ENCODE measurements at regions not wholly inside any gene's neighbourhood (a gene's known extent, or its start where the extent isn't known, plus 50 kb on each side); places are given as distances from the start of the nearest gene placed in this dataset.

DNA sequence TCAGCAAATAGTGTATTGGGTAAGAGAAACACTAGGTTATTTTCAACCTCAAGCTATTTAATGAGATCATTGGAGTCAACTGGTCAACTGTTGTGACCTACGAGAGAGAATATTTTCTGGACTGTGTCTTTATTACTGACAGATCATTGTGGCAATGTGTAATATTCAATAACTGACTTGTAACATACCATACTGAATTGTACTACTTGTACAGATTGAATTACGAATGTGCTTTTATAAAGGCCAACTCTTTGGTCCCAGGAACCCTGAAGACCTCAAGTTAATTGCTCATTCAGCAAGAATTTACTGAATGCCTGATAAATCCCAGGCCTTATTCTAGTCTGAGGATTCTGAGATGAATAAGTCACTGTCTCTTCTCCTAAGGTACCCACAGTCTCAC is 56.1 kb upstream of the CAMK1G start:
- DNase-seq (ENCODE audit: low spot score) (no peak), ATAC-seq (ENCODE audit: insufficient number of reproducible peaks, low FRiP score, low read depth) (no peak)
- Histone ChIP-seq H3K27me3 (replicated peaks; ENCODE audit: insufficient read depth) (no peaks in the 10 kb centered on the region), H3K27ac (no peak overlapping the region), H3K4me1 (ENCODE audit: control insufficient read depth in 1 of 2, low read depth in 2 of 2) (no peaks in the 10 kb centered on the region), H3K9me3 (no peaks in the 10 kb centered on the region), H3K36me3 (no peaks in the 10 kb centered on the region), H3K4me3 (no peak overlapping the region)
- no peak for TF ChIP-seq CTCF (IDR thresholded peaks at IDR 0.05)

GRCh38 chr1:209527993-209528717 is 55.4 kb upstream of the CAMK1G start:
- no peak for ATAC-seq (ENCODE audit: insufficient number of reproducible peaks, low FRiP score, low read depth)
- TF ChIP-seq CTCF (IDR thresholded peaks at IDR 0.05): no peak

DNA sequence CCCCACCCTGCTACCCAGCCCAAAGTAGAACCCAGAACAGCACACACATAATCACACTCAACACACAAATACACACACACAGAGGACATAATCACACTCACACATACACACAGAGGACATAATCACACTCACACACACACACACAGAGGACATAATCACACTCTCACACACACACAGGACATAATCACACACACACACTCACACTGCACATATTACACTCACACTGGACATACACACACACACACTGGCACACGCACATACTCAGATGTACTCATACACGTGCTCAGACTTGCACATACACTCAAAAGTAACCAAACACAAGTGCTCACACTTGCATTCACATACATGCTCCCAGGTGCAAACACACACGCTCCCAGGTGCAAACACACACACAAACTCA is 54.3 kb upstream of the CAMK1G start:
- no peak for DNase-seq (ENCODE audit: low spot score)
- no peak for ATAC-seq (ENCODE audit: insufficient number of reproducible peaks, low FRiP score, low read depth)
- TF ChIP-seq CTCF (IDR thresholded peaks at IDR 0.05): no peak
- H3K27ac ChIP-seq: no peak overlapping the region
- H3K27me3 ChIP-seq (replicated peaks; ENCODE audit: insufficient read depth): no peaks in the 10 kb centered on the region
- H3K9me3 ChIP-seq: no peaks in the 10 kb centered on the region
- no peaks in the 10 kb centered on the region for H3K36me3 ChIP-seq
- no peaks in the 10 kb centered on the region for H3K4me1 ChIP-seq (ENCODE audit: control insufficient read depth in 1 of 2, low read depth in 2 of 2)
- H3K4me3 ChIP-seq: no peak overlapping the region

More at GRCh38 chr1:209527993-209528717, 55.4 kb upstream of the CAMK1G start:
- Histone ChIP-seq H3K4me1 (ENCODE audit: control insufficient read depth in 1 of 2, low read depth in 2 of 2) (no peaks in the 10 kb centered on the region), H3K27me3 (replicated peaks; ENCODE audit: insufficient read depth) (no peaks in the 10 kb centered on the region), H3K36me3 (no peaks in the 10 kb centered on the region), H3K27ac (no peak overlapping the region), H3K4me3 (no peak overlapping the region), H3K9me3 (no peaks in the 10 kb centered on the region)
- no peak for DNase-seq (ENCODE audit: low spot score)

- Histone ChIP-seq H3K27ac (no peak overlapping the region), H3K9me3 (no peaks in the 10 kb centered on the region), H3K27me3 (replicated peaks; ENCODE audit: insufficient read depth) (no peaks in the 10 kb centered on the region), H3K4me3 (no peak overlapping the region), H3K4me1 (ENCODE audit: control insufficient read depth in 1 of 2, low read depth in 2 of 2) (no peaks in the 10 kb centered on the region), H3K36me3 (no peaks in the 10 kb centered on the region)
- ATAC-seq (ENCODE audit: insufficient number of reproducible peaks, low FRiP score, low read depth): no peak
- no peak for TF ChIP-seq CTCF (IDR thresholded peaks at IDR 0.05)
- DNase-seq (ENCODE audit: low spot score): no peak
Observed at GRCh38 chr1:209531006-209531405, 52.5 kb upstream of the CAMK1G start.

DNA sequence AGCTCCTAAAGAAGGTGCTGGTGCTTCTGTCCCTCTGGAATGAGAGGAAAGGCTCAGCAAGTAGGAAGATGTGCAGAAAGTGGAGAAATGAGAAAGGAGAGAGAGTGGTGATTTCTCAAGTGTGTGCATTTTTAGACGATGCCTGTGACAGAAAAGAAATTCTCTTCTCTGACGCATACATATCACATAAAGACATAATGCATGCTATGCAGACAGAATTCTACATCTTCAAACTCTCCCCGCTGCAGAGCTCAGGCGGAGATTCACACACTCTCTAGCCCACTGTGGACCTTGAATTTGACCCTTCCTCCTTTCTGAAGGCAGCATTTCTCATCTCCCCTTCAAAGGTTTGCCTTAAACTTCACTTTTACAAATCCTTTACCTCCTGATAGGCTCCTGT is 52.0 kb upstream of the CAMK1G start:
- no peak for TF ChIP-seq CTCF (IDR thresholded peaks at IDR 0.05)
- Histone ChIP-seq H3K4me1 (ENCODE audit: control insufficient read depth in 1 of 2, low read depth in 2 of 2) (no peaks in the 10 kb centered on the region), H3K9me3 (no peaks in the 10 kb centered on the region), H3K36me3 (no peaks in the 10 kb centered on the region), H3K27me3 (replicated peaks; ENCODE audit: insufficient read depth) (no peaks in the 10 kb centered on the region), H3K4me3 (no peak overlapping the region), H3K27ac (no peak overlapping the region)
- DNase-seq (ENCODE audit: low spot score): no peak
- no peak for ATAC-seq (ENCODE audit: insufficient number of reproducible peaks, low FRiP score, low read depth)

Data from thoracic aorta (tissue), 2 donors.